ENCODE measurements at regions not wholly inside any gene's neighbourhood (a gene's known extent, or its start where the extent isn't known, plus 50 kb on each side); places are given as distances from the start of the nearest gene placed in this dataset.

DNA sequence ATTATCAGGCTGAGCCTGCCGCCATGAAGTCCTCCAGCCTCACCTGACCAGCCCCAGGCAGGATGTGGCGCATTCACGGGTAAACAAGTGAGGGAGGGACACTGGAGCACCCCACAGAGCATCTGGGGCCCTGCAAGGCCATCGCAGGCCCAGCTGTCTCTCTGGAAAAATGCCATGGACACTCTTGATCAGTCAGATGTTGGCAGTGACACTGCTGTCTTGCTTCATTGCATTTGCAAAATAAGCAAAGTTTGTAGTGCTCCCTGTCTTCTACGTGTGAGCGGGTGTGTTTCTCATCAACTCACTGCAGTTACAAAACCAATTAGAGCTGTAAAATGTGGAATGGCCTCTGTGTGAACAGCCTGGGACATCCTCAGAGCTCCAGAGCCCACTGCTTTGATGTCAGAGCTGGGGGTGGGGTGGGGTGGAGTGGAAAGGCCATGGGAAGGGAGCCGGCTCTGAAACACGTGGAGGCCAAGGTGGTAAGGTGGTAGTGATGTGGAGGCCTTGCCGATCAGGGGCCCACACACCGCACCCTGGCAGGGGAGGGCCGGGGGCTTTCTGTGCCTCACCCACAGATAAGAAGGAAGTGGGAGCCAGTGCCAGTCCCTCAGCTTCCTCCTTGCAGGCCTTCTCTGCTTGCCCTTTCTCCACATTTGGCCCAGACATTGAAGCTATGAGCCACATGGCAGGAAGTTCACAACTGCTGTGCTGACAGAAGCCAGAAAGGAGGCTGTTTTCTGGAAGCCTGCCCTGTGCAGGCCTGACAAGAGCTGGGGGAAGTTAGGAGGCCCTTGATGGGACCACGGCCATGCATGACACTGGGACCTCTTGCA is 254.9 kb downstream of the RHOU start:
- TF ChIP-seq POLR2A (IDR thresholded peaks at IDR 0.05): no peak
- TF ChIP-seq, protein P1, sequence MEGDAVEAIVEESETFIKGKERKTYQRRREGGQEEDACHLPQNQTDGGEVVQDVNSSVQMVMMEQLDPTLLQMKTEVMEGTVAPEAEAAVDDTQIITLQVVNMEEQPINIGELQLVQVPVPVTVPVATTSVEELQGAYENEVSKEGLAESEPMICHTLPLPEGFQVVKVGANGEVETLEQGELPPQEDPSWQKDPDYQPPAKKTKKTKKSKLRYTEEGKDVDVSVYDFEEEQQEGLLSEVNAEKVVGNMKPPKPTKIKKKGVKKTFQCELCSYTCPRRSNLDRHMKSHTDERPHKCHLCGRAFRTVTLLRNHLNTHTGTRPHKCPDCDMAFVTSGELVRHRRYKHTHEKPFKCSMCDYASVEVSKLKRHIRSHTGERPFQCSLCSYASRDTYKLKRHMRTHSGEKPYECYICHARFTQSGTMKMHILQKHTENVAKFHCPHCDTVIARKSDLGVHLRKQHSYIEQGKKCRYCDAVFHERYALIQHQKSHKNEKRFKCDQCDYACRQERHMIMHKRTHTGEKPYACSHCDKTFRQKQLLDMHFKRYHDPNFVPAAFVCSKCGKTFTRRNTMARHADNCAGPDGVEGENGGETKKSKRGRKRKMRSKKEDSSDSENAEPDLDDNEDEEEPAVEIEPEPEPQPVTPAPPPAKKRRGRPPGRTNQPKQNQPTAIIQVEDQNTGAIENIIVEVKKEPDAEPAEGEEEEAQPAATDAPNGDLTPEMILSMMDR (IDR thresholded peaks at IDR 0.05 in 4 of 5, conservative IDR thresholded peaks at IDR 0.05 in 1 of 5): no peak

Data from gastrocnemius medialis (tissue), 4 donors.